ENCODE measurements at regions not wholly inside any gene's neighbourhood (a gene's known extent, or its start where the extent isn't known, plus 50 kb on each side); places are given as distances from the start of the nearest gene placed in this dataset.
"Not testable (repeated sequence)": the region's sequence is repeated elsewhere in the genome, so short reads cannot be mapped to it uniquely, and the experiment has no call there.

GRCh38 chr20:51958099-51959065 is 156.1 kb upstream of the SALL4 start:
- no peak for DNase-seq

GRCh38 chr20:51955756-51956155 is 153.4 kb upstream of the SALL4 start:
- no peak for DNase-seq

- no peak for DNase-seq
Measured at GRCh38 chr20:51953731-51954340, 151.5 kb upstream of the SALL4 start.

GRCh38 chr20:51950926-51951325 is 148.6 kb upstream of the SALL4 start:
- no peak for DNase-seq

- no peak for DNase-seq
Measured at GRCh38 chr20:51946586-51946985, 144.3 kb upstream of the SALL4 start.

GRCh38 chr20:51945881-51946280 is 143.6 kb upstream of the SALL4 start:
- no peak for DNase-seq

- DNase-seq = no peak
Measured at GRCh38 chr20:51945177-51945576, 142.9 kb upstream of the SALL4 start.

GRCh38 chr20:51943761-51944160 is 141.4 kb upstream of the SALL4 start:
- no peak for DNase-seq

GRCh38 chr20:51943326-51943725 is 141.0 kb upstream of the SALL4 start:
- DNase-seq = not testable (repeated sequence)

GRCh38 chr20:51941503-51941902 is 139.2 kb upstream of the SALL4 start:
- DNase-seq = no peak

GRCh38 chr20:51939259-51939585 is 136.9 kb upstream of the SALL4 start:
- no peak for DNase-seq

- no peak for DNase-seq
Measured at GRCh38 chr20:51938559-51939258, 136.4 kb upstream of the SALL4 start.

GRCh38 chr20:51937779-51938178 is 135.5 kb upstream of the SALL4 start:
- DNase-seq = no peak

GRCh38 chr20:51936377-51936776 is 134.1 kb upstream of the SALL4 start:
- no peak for DNase-seq

GRCh38 chr20:51935003-51935358 is 132.7 kb upstream of the SALL4 start:
- DNase-seq = no peak

GRCh38 chr20:51934301-51935002 is 132.1 kb upstream of the SALL4 start:
- no peak for DNase-seq

GRCh38 chr20:51931371-51931781 is 129.1 kb upstream of the SALL4 start:
- no peak for DNase-seq

- no peak for DNase-seq
Measured at GRCh38 chr20:51930775-51931174, 128.5 kb upstream of the SALL4 start.

- DNase-seq = no peak
Measured at GRCh38 chr20:51928931-51929330, 126.6 kb upstream of the SALL4 start.

GRCh38 chr20:51927970-51928369 is 125.6 kb upstream of the SALL4 start:
- not testable (repeated sequence) for DNase-seq

GRCh38 chr20:51926670-51927305 is 124.5 kb upstream of the SALL4 start:
- no peak for DNase-seq

- no peak for DNase-seq
Measured at GRCh38 chr20:51924509-51924908, 122.2 kb upstream of the SALL4 start.
